NCI-H460 (cell line): ENCODE measurements at regions not wholly inside any gene's neighbourhood (a gene's known extent, or its start where the extent isn't known, plus 50 kb on each side); places are given as distances from the start of the nearest gene placed in this dataset.

ENCODE experiments used
- DNase-seq: peaks from one replicate; pipeline ENCODE4 v3.0.0-alpha.2; 2016; ENCODE audit warnings: low read depth; ENCODE audit errors: extremely low read depth

- no peak for DNase-seq
These were observed 207.2 kb upstream of the TMEM132C start for GRCh38 chr12:128059621-128060370.

DNA sequence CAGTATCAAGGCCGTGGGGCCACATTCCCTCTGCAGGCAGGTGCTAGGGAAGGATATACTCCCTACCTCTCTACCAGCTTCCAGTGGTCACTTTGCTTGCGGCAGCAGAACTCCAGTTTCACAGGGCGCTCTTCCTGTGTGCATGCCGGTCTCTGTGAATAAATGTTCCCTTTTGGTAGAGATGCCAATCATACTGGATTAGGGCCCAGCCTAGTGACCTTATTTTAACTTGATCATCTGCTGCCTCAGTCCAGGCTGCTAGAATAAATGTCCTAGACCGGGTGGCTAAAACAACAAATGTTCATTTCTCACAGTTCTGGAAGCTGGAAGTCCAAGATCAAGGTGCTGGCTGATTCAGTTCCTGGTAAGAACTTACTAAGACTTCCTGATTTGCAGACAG is 198.8 kb upstream of the TMEM132C start:
- no peak for DNase-seq

DNA sequence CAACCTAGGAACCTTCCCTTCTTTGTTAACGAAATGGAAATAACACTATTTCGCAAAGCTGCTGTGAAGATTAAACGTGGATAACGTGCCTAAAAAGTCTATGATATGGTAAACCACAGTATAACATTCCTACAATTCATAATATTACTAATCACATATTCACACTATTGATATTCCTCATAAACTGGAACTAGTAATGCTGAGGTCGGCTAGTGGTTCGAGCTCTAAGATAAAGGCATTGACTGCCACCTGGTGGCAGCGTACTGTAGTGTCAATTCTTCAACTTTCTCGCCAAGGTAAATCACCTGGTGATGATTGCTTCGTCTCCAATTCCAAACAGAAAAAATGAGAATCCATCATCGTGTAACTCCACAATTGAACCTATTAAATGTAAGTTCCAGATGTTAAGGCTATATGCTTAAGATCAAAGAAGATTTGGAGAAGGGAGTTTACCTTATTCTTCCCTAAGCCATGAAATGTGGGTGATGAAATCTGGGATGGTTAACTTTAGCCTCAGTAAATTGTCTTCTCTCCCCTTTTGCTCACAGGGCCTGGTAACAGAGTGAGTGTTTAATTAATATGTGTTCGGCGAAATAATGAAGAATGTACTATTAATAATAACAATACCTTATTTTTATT is 197.5 kb upstream of the TMEM132C start:
- DNase-seq, result peak; percentile 53

DNA sequence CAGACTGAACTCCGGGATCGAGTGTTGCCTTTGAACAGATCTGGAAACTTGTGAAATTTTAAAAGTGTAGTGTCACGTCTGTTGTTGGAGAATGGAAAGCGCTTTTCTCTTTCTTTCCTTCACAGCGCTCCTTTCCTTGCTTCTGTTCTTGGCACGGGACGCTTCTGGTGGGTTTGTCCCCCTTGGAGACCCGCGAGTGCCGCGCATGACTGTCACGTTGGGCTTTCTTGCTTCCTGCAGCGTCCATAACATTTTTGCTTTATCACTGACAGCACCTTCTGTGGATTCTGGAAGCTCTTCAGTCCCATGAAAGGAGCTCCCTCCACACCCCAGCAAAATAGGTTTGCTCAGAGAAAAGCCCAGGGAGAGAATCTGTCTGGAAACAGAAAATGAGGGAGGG is 193.0 kb upstream of the TMEM132C start:
- no peak for DNase-seq

DNA sequence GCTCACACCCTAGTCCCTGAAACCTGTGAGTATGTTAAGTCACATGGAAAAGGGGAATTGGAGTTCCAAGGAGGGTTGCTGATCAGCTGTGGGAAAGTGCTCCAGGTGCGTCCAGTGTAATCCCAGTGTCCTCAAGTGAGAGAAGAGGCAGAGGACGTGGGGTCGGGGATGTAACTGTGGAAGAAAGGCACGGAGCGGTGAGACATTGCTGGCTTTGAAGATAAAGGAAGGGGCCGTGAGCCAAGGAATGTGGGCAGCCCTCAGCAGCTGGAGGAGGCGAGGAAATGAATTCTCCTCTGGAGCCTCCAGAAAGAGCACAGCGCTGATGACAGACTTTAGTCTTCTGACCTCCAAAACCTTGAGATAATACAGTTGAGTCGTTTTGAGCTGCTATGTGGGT is 191.6 kb upstream of the TMEM132C start:
- no peak for DNase-seq

- DNase-seq, result peak; percentile 12
These were observed 190.8 kb upstream of the TMEM132C start for GRCh38 chr12:128076188-128076587.

- no peak for DNase-seq
These were observed 189.6 kb upstream of the TMEM132C start for GRCh38 chr12:128077211-128077916.

DNA sequence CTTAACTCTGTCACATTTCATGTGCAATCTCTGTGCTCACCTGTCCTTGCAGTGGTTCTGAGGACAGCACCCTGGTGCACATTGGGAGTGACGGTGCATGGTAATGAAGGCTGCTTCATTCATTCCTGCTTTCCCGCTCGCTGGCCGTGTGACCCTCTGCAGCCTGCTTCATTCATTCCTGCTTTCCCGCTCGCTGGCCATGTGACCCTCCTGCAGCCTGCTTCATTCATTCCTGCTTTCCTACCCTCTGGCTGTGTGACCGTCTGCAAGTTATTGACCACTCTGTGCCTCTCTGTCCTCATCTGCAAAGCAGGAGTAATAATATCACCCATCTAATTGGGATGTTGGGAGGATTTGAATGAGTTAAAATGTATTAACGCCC is 189.1 kb upstream of the TMEM132C start:
- DNase-seq, result no peak

- DNase-seq, result no peak
These were observed 188.5 kb upstream of the TMEM132C start for GRCh38 chr12:128078301-128078971.

- DNase-seq, result no peak
These were observed 187.5 kb upstream of the TMEM132C start for GRCh38 chr12:128079446-128079845.

DNA sequence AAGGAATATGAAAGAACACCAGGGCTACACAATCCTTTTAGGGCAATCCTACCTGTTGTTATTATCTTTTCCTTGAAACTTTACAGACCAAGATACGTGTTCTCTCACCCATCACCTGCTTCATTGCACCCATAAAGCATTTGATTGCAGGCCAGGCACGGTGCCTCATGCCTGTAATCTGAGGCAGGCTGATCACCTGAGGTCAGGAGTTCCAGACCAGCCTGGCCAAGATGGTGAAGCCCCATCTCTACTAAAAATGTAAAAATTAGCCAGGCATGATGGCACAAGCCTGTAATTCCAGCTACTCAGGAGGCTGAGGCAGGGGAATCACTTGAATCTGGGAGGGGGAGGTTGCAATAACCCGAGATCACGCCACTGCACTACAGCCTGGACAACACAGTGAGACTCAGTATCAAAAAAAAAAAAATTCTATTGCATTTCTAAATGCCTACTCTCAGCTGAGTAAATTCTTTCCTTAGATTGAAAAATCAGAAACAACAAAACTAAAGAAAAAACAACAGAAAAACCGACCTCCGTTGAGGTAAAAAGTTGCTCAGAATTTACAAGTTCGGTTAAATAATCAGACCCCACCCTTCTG is 183.7 kb upstream of the TMEM132C start:
- DNase-seq, result no peak

DNA sequence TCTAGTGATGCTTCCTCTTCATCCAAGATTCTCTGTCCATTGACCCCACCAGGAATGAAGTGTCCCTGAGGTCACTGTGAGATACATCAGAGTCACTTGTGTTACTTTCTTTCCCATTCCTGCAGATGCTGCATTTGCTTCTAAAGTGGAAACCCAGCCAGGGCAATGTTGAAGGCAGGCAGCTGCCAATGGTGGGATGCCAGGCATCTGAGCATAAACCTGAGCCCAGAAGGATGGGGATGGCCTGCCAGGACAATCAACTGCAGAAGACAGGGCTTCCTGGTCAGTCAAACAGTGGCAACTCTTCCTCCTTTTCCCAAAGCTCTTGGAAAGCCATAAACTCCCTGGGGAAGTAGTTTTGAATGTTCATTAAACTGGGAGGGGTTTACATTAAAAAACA is 178.0 kb upstream of the TMEM132C start:
- no peak for DNase-seq

GRCh38 chr12:128089961-128090360 is 177.0 kb upstream of the TMEM132C start:
- DNase-seq, result no peak

GRCh38 chr12:128091101-128091720 is 175.8 kb upstream of the TMEM132C start:
- DNase-seq, result no peak

GRCh38 chr12:128091951-128092382 is 175.0 kb upstream of the TMEM132C start:
- no peak for DNase-seq

DNA sequence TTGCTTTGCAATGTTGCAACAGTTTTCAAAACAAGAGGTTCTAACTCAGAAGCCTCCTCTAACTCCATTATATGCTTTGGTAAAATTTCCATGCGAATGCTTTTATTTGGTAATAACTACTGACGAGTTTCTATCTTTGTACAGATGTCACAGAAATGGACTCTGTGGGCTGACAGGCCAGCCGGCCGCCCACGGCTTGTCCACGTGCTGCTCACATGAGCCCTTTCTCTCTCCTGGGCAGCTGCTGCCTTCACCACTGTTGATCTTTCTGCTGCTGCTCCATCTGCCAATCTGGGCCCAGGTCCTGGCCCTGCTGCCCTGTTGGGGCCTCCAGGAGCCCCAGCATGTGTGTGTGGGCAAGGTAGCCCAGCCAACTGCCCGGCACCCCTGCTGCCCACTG is 168.2 kb upstream of the TMEM132C start:
- DNase-seq, result no peak

- no peak for DNase-seq
These were observed 163.8 kb upstream of the TMEM132C start for GRCh38 chr12:128103152-128103551.

DNA sequence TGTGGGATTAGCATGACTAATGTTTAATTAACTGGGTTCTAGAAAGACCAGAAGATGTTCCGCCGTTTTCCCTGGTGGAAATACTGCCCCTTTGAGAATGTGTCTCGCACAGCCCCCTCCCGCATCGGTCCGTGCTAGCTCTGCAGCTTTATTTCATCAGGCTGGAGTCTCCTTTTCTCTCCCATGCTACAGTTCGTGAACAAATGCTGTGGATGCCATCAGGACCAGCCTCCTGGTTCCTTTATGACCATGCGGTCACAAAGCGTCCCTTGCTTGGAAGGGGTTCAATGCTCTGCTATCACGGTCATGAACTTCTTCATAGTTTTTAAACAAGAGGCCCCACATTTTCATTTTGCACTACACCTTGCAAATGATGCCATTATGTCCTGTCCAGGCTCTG is 157.7 kb upstream of the TMEM132C start:
- no peak for DNase-seq

DNA sequence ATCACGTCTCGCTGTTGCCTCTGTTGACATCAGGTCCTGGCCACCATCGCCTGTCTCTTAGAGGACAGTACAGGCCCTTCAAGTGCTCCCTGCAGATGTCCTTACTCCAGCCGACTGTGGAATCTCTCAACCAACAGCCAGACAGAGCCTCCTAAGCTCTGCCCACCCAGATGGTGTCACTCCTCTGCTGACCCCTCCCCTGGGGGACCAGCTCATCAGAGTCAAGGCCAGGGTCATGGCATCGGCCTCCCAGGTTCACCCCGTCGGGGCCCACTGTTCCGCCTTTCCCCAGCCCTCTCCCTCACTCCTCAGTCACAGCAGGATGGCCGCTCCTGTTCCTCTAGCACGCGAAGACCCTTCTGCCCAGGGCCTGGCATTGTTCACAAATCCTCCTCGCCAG is 157.3 kb upstream of the TMEM132C start:
- no peak for DNase-seq

- no peak for DNase-seq
These were observed 155.6 kb upstream of the TMEM132C start for GRCh38 chr12:128111333-128111732.
